NCI-H1436 (cell line): ENCODE measurements at regions not wholly inside any gene's neighbourhood (a gene's known extent, or its start where the extent isn't known, plus 50 kb on each side); places are given as distances from the start of the nearest gene placed in this dataset.

Source experiments
- DNase-seq: peaks from one replicate; lab custom pipeline; 2025; lab: John Stamatoyannopoulos, UW

GRCh38 chr2:120976501-120977307, 241.0 kb downstream of the GLI2 start:
- no peak for DNase-seq

GRCh38 chr2:120977582-120978358, 242.1 kb downstream of the GLI2 start:
- DNase-seq: no peak

DNA sequence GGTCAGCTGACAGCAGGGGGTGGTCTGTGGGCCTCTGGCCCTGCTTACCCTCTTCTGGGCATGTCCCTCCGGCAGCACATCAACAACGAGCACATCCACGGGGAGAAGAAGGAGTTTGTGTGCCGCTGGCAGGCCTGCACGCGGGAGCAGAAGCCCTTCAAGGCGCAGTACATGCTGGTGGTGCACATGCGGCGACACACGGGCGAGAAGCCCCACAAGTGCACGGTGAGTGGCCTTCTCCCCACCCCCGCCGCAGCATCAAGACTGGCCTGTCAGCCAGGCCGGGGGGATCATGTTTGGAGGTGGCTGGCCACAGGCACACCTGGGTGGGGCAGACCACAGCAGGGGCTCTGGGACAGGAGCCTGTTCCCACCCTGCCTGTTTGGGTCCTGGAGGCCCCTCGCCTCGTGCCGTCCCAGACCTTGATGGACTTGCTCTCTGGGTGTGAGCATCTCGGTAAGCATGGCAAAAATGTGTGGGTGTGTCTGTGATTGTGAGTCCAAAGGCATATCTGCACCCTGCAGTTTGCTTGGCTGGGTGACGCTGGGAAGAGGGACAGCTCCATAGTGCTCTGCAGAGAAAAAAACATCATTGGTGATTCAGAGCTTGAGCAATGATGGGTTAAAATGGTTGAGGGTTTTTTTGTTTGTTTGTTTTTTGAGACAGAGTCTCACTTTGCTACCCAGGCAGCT, 242.8 kb downstream of the GLI2 start:
- no peak for DNase-seq

- no peak for DNase-seq
These were observed 243.7 kb downstream of the GLI2 start for GRCh38 chr2:120979398-120979797.

DNA sequence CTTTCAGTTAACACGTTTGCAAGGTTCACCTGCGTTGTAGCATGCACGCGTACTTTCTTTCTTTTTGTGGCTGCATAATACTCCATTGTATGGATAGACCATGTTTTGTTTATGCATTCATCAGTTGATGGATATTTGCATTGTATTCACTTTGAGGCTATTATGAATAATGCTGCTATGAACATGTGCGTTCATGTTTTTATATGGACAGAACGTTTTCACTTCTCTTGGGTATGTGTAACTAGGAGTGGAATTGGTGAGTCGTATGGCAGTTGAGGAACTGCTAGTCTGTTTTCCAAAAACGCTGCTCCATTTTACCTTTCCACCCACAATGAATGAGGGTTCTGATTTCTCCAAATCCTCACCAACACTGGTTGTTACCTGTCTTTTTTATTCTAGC, 244.3 kb downstream of the GLI2 start:
- DNase-seq: no peak

DNA sequence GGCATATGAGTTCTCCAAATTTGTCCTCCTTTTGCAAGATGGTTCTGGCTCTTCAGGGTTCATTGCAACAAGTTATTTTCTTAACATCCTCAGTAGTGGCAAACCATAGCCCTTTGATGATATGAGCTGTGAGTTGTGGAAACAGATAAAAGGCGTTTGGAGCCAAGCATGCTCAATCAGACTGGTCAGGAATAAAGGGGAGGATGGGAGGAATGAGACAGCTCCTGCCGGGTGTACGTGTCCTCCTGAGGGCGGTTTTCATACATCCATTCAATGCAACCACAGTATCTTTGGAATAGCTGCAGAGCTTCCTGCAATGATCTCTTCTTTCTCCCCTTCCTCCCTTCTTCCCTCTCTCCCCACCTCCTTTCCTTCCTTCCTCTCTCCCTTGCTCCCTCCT, 245.8 kb downstream of the GLI2 start:
- no peak for DNase-seq

DNA sequence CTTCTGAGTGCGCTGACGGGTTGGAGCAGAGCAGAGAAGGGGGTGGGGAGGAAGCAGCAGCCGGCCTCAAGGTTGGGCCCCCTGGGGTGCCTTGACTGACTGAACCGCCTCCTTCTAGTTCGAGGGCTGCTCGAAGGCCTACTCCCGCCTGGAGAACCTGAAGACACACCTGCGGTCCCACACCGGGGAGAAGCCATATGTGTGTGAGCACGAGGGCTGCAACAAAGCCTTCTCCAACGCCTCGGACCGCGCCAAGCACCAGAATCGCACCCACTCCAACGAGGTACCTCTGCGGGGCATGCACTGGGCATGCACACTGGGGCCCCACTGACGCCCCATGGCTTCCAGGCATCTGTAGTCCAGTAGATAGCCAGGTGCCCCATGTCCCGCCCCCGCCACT, 246.9 kb downstream of the GLI2 start:
- no peak for DNase-seq

DNA sequence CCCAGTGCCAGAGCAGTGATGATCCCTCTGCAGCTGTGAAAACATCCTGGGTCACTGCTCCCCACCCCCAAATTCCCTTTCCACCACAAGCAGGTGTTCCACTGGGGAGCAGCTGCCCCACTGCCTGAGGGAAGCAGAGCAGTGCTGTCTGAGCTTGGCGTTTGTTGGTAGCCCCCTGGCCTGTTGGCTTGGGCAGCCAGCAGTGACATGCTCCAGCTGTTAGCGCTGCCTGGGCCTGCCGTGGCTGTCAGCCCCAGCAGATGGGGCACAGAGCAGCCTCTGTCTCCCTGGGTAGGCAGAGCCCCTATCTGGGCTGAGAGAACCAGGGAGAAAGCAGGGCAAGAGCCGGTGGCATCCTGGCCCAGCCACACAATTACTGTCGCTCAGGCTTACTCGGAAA, 247.7 kb downstream of the GLI2 start:
- DNase-seq: no peak

DNA sequence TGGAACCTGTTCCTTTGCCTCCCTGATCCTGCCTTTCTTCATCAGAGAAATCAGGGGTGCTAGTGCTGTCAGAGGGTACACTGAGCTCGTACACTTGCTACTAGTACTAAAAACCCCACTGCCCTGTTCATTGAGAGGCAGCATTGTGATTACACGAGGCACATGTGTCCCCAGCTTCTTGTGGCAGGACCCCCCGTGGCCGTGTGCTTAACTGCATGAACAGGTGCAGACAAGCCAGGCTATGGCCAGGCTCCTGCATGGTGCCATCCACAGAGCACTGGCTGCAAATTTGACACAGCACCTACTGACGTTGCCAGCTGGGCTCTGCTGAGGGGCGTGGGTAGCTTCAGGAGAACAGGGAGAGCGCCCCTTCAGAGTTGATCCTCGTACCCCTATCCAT, 248.4 kb downstream of the GLI2 start:
- no peak for DNase-seq

DNA sequence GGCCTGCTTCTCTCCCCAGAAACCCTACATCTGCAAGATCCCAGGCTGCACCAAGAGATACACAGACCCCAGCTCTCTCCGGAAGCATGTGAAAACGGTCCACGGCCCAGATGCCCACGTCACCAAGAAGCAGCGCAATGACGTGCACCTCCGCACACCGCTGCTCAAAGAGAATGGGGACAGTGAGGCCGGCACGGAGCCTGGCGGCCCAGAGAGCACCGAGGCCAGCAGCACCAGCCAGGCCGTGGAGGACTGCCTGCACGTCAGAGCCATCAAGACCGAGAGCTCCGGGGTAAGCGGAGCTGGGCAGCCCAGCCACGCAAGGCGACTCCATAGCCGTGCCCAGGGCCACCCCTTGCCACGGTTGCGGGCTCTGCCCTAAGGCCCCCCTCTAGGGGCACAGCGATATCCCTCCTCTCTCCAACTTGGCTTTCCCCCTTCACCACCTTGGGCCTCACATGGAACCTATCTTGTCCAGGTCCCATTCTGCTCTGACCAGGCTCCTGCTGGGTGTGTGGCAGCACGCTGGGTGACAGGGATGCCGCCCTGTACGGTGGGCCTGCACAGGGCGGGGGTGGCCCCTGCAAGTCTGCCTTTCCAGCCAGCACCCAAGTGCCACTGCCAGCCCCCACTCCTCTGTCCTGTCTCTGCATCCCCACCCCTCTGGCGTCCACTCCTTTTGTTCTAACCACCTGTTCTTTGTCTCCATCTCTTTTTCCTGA, 248.9 kb downstream of the GLI2 start:
- no peak for DNase-seq

GRCh38 chr2:120985174-120985996, 249.7 kb downstream of the GLI2 start:
- no peak for DNase-seq

DNA sequence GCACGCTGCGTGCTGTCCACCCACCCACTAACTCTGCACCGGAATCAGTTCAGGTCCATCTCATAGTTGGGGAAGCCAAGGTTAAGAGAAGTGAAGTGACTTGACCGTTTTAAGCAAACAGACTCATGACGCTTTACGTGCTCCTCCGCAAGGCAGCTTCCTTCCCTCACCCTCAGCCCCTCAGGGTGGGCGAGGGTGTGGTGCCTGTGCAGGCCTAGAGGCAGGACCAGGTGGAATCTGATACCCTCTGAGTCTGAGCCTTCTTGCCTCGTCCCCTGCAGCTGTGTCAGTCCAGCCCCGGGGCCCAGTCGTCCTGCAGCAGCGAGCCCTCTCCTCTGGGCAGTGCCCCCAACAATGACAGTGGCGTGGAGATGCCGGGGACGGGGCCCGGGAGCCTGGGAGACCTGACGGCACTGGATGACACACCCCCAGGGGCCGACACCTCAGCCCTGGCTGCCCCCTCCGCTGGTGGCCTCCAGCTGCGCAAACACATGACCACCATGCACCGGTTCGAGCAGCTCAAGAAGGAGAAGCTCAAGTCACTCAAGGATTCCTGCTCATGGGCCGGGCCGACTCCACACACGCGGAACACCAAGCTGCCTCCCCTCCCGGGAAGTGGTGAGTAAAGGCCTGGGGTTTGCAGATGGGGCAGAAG, 250.5 kb downstream of the GLI2 start:
- no peak for DNase-seq

- no peak for DNase-seq
These were observed 251.4 kb downstream of the GLI2 start for GRCh38 chr2:120986898-120987650.

DNA sequence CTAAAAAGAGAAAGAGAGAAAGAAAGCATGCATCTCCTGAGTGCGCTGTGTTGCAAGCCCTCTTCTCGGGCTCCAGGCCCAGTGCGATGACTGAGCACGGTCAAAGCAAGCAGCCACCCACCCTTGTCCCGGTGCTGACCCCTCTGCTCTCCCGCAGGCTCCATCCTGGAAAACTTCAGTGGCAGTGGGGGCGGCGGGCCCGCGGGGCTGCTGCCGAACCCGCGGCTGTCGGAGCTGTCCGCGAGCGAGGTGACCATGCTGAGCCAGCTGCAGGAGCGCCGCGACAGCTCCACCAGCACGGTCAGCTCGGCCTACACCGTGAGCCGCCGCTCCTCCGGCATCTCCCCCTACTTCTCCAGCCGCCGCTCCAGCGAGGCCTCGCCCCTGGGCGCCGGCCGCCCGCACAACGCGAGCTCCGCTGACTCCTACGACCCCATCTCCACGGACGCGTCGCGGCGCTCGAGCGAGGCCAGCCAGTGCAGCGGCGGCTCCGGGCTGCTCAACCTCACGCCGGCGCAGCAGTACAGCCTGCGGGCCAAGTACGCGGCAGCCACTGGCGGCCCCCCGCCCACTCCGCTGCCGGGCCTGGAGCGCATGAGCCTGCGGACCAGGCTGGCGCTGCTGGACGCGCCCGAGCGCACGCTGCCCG, 252.5 kb downstream of the GLI2 start:
- DNase-seq: no peak

GRCh38 chr2:120988700-120989511, 253.2 kb downstream of the GLI2 start:
- DNase-seq: no peak

DNA sequence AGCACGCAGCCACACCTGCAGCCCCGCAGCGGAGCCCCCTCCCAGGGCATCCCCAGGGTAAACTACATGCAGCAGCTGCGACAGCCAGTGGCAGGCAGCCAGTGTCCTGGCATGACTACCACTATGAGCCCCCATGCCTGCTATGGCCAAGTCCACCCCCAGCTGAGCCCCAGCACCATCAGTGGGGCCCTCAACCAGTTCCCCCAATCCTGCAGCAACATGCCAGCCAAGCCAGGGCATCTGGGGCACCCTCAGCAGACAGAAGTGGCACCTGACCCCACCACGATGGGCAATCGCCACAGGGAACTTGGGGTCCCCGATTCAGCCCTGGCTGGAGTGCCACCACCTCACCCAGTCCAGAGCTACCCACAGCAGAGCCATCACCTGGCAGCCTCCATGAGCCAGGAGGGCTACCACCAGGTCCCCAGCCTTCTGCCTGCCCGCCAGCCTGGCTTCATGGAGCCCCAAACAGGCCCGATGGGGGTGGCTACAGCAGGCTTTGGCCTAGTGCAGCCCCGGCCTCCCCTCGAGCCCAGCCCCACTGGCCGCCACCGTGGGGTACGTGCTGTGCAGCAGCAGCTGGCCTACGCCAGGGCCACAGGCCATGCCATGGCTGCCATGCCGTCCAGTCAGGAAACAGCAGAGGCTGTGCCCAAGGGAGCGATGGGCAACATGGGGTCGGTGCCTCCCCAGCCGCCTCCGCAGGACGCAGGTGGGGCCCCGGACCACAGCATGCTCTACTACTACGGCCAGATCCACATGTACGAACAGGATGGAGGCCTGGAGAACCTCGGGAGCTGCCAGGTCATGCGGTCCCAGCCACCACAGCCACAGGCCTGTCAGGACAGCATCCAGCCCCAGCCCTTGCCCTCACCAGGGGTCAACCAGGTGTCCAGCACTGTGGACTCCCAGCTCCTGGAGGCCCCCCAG, 254.1 kb downstream of the GLI2 start:
- no peak for DNase-seq

DNA sequence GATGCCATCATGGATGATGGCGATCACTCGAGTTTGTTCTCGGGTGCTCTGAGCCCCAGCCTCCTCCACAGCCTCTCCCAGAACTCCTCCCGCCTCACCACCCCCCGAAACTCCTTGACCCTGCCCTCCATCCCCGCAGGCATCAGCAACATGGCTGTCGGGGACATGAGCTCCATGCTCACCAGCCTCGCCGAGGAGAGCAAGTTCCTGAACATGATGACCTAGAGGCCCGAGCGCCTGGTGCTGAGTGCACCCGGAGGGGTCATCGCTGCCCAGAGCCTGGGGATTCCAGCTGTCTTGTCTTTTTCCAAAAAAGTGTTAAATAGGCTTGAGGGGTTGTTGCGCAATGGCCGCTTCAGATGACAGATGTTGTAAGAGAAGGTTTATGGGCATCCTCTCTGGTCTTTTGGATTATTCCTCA, 254.8 kb downstream of the GLI2 start:
- no peak for DNase-seq

- DNase-seq: no peak
These were observed 255.8 kb downstream of the GLI2 start for GRCh38 chr2:120991441-120991840.
